ENCODE measurements at regions not wholly inside any gene's neighbourhood (a gene's known extent, or its start where the extent isn't known, plus 50 kb on each side); places are given as distances from the start of the nearest gene placed in this dataset.
A peak's percentile ranks its signal among the peaks of the same experiment; 100 is the strongest.

- Histone ChIP-seq H3K9me1 (ENCODE audit: control insufficient read depth, insufficient read depth, low read length) (no peaks in the 10 kb centered on the region), H3K27ac (ENCODE audit: extremely low read depth, low read depth, low read length) (peak overlapping the region; percentile 88), H3K4me3 (no peak overlapping the region), H3K27me3 (ENCODE audit: control insufficient read depth in 2 of 2, insufficient read depth in 2 of 2, low read length in 2 of 2) (no peaks in the 10 kb centered on the region), H3K9ac (ENCODE audit: insufficient read depth in 1 of 2, low read depth in 2 of 2, low read length in 2 of 2) (peak overlapping the region in 1 of 2 experiments; percentile 72; a peak in 2 of 4 replicates), H2AFZ (ENCODE audit: low read depth, low read length) (peak overlapping the region; percentile 88), H3K4me1 (replicated peaks in 1 of 2; ENCODE audit: control insufficient read depth in 2 of 2, insufficient read depth in 2 of 2, low read length in 2 of 2) (peaks cover 0 to 24% of the 10 kb centered on the region in 2 experiments; a peak in 2 of 5 replicates), H3K4me2 (ENCODE audit: insufficient read depth, low read length) (peak overlapping the region; percentile 34), H3K9me3 (replicated peaks; ENCODE audit: control insufficient read depth, insufficient read depth, low read depth, low read length) (no peaks in the 10 kb centered on the region), H3K36me3 (ENCODE audit: control insufficient read depth, insufficient read depth, low read length) (no peaks in the 10 kb centered on the region), H3K79me2 (ENCODE audit: control insufficient read depth, insufficient read depth, low read length) (no peaks in the 10 kb centered on the region), H4K20me1 (replicated peaks; ENCODE audit: control insufficient read depth, insufficient read depth, low read length) (no peaks in the 10 kb centered on the region)
- BruUV-seq (replicated peaks), result no TSS peak
- DNase-seq (ENCODE audit: extremely low read depth in 1 of 4, low spot score in 3 of 4), result peak; percentile 65 to 87 (median 72)
- in situ Hi-C loops (cut with MboI), result no loop called here
- ChIA-PET CTCF (ENCODE audit: low intra/inter-chr PET ratio) (no interaction called here), POLR2A (interaction anchor here (0.7 to 1.9 kb wide), 3 partner anchors 19 to 41 kb away, joined by 3 to 7 read pairs (median 4); no protein-coding TSS in a partner anchor)
- WGBS (ENCODE audit: insufficient coverage, low coverage, missing lambda C conversion rate), result 12% methylated on average over 6 of the region's 6 CpGs
- intact Hi-C loops (cut with micrococcal nuclease), result loop anchor here (1.0 to 2.0 kb wide), 3 partner anchors 26 to 52 kb away; partner anchors contain the start of gene LYPLAL1
- peak; percentile 79 for FAIRE-seq
- peak; percentile 92 for ATAC-seq
- TF ChIP-seq FOXM1 (IDR thresholded peaks at IDR 0.05; ENCODE audit: low read depth), result 0 out of 2 replicates have a peak, but pooled peaks have one; percentile 17
- TF ChIP-seq FOXM1 (CRISPR knock-in tag; IDR thresholded peaks at IDR 0.05; ENCODE audit: low read depth), result no peak
- TF ChIP-seq MYNN (IDR thresholded peaks at IDR 0.05), result peak; percentile 80; the same call in 1 of the 2 replicates
- no peak for TF ChIP-seq MYNN (CRISPR knock-in tag; IDR thresholded peaks at IDR 0.05)
- no peak for TF ChIP-seq LARP7 (IDR thresholded peaks at IDR 0.05)
- TF ChIP-seq ATF1 (CRISPR knock-in tag; IDR thresholded peaks at IDR 0.05), result no peak
- TF ChIP-seq ATF1 (tag; IDR thresholded peaks at IDR 0.05), result peak; percentile 8; the same call in 1 of the 2 replicates
- TF ChIP-seq TBL1XR1 (IDR thresholded peaks at IDR 0.05; ENCODE audit: low read length in 2 of 2), result peak in 1 of 2 experiments; percentile 67; a peak in 2 of 4 replicates
- peak; percentile 85 for TF ChIP-seq CBFA2T3 (IDR thresholded peaks at IDR 0.05)
- TF ChIP-seq ZBTB9 (CRISPR knock-in tag; IDR thresholded peaks at IDR 0.05), result peak; percentile 47; the same call in 1 of the 2 replicates
- peak; percentile 72; the same call in 1 of the 2 replicates for TF ChIP-seq ZNF589 (CRISPR knock-in tag; IDR thresholded peaks at IDR 0.05; ENCODE audit: low read depth)
- no peak for TF ChIP-seq CHD4 (IDR thresholded peaks at IDR 0.05; ENCODE audit: insufficient read depth, insufficient replicate concordance, low read depth, low read length, poor library complexity, severe bottlenecking)
- peak; percentile 47; the same call in 1 of the 2 replicates for TF ChIP-seq GATAD2B (IDR thresholded peaks at IDR 0.05; ENCODE audit: borderline replicate concordance)
- peak; percentile 66 for TF ChIP-seq CBFA2T2 (conservative IDR thresholded peaks at IDR 0.05)
- TF ChIP-seq HDAC2 (IDR thresholded peaks at IDR 0.05), result no peak; the same call in 1 of the 2 replicates
- no peak for TF ChIP-seq ETV5 (CRISPR knock-in tag; IDR thresholded peaks at IDR 0.05; ENCODE audit: low read depth)
- peak; percentile 85 for TF ChIP-seq ZNF766 (CRISPR knock-in tag; conservative IDR thresholded peaks at IDR 0.05)
- no peak for TF ChIP-seq ZNF277 (CRISPR knock-in tag; IDR thresholded peaks at IDR 0.05; ENCODE audit: borderline replicate concordance)
- TF ChIP-seq FOXK2 (conservative IDR thresholded peaks at IDR 0.05 in 1 of 2, IDR thresholded peaks at IDR 0.05 in 1 of 2; ENCODE audit: low read depth in 2 of 2), result peak in 1 of 2 experiments; percentile 10; a peak in 3 of 4 replicates
- TF ChIP-seq HOXB6 (CRISPR knock-in tag; IDR thresholded peaks at IDR 0.05; ENCODE audit: borderline replicate concordance), result no peak
- peak; percentile 49; the same call in 1 of the 2 replicates for TF ChIP-seq RNF2 (IDR thresholded peaks at IDR 0.05)
- TF ChIP-seq ARID1B (IDR thresholded peaks at IDR 0.05), result peak; percentile 91
Measured at GRCh38 chr1:219120624-219121544, 52.8 kb upstream of the LYPLAL1 start.
